Hepatocyte (in vitro differentiated cells): ENCODE measurements at regions not wholly inside any gene's neighbourhood (a gene's known extent, or its start where the extent isn't known, plus 50 kb on each side); places are given as distances from the start of the nearest gene placed in this dataset.

Experiments used
- EZH2 ChIP-seq: fragments of 200-600 bp; sonication (generic); IDR thresholded peaks from 2 replicates; pipeline ENCODE4 v1.6.1; 2016; ENCODE audit warnings: antibody characterized with exemption, mild to moderate bottlenecking, borderline replicate concordance
- EZH2phosphoT487 ChIP-seq: fragments of 200-600 bp; sonication (generic); IDR thresholded peaks from one replicate; pipeline ENCODE4 v1.6.1; 2018; ENCODE audit warnings: antibody characterized with exemption, mild to moderate bottlenecking, low read depth, moderate library complexity; ENCODE audit not compliant: unreplicated experiment, severe bottlenecking
- TF ChIP-seq, protein P1 (sequence below): fragments of 200-600 bp; sonication (generic); IDR thresholded peaks from 2 replicates; pipeline ENCODE4 v1.5.1; 2016; ENCODE audit warnings: antibody characterized with exemption, mild to moderate bottlenecking; ENCODE audit not compliant: poor library complexity

DNA sequence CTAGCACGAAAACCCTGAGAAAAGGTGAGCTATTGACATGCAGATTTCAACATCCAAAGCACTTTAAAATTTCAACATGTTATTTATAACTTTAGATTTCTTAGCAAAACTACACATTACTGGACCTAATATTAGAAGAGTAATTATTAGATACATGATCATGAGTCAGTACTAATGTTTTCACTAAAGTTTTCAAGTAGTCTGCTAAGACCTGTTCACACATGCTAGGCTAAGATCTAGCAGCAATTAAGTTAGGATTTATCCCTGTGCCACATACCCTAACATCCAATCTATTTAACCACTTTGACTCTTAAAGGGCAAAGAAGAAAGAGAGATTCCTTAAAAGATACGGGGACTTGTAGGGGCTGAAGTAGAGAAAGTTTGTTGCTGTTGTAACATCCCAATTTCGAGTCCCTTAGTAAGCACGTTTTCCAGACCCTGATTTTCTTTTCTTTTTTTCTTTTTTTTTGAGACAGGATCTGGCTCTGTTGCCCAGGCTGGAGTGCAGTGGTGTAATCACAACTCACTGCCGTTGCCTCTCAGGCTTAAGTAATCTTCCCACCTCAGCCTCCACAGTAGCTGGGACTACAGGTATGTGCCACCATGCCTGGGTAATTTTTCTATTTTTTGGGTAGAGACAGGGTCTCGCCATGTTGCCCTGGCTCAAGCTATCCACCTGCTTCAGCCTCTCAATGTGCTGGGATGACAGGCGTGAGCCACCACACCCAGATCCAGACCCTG is 102.5 kb upstream of the ATF7IP start:
- TF ChIP-seq, protein P1, sequence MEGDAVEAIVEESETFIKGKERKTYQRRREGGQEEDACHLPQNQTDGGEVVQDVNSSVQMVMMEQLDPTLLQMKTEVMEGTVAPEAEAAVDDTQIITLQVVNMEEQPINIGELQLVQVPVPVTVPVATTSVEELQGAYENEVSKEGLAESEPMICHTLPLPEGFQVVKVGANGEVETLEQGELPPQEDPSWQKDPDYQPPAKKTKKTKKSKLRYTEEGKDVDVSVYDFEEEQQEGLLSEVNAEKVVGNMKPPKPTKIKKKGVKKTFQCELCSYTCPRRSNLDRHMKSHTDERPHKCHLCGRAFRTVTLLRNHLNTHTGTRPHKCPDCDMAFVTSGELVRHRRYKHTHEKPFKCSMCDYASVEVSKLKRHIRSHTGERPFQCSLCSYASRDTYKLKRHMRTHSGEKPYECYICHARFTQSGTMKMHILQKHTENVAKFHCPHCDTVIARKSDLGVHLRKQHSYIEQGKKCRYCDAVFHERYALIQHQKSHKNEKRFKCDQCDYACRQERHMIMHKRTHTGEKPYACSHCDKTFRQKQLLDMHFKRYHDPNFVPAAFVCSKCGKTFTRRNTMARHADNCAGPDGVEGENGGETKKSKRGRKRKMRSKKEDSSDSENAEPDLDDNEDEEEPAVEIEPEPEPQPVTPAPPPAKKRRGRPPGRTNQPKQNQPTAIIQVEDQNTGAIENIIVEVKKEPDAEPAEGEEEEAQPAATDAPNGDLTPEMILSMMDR, result no peak
- no peak for TF ChIP-seq EZH2
- TF ChIP-seq EZH2phosphoT487, result no peak
